ENCODE measurements at regions not wholly inside any gene's neighbourhood (a gene's known extent, or its start where the extent isn't known, plus 50 kb on each side); places are given as distances from the start of the nearest gene placed in this dataset.

GRCh38 chr2:76281156-76281841 lies 570.6 kb upstream of the GCFC2 start:
- Histone ChIP-seq H3K9me3 (no peaks in the 10 kb centered on the region), H3K4me1 (no peaks in the 10 kb centered on the region), H3K4me3 (ENCODE audit: low read depth, low read length) (no peak overlapping the region), H3K27me3 (no peaks in the 10 kb centered on the region), H3K36me3 (no peaks in the 10 kb centered on the region)
- TF ChIP-seq CTCF (IDR thresholded peaks at IDR 0.05; ENCODE audit: low read depth, low read length), result peak; percentile 29
- DNase-seq, result peak; percentile 31

- Histone ChIP-seq H3K27me3 (no peaks in the 10 kb centered on the region), H3K9me3 (no peaks in the 10 kb centered on the region), H3K36me3 (no peaks in the 10 kb centered on the region), H3K4me1 (no peaks in the 10 kb centered on the region), H3K4me3 (ENCODE audit: low read depth, low read length) (no peak overlapping the region)
- no peak for TF ChIP-seq CTCF (IDR thresholded peaks at IDR 0.05; ENCODE audit: low read depth, low read length)
- no peak for DNase-seq
Observed at GRCh38 chr2:76280686-76281085, 570.0 kb upstream of the GCFC2 start.

GRCh38 chr2:76279142-76279541 lies 568.4 kb upstream of the GCFC2 start:
- DNase-seq, result no peak
- H3K27me3 ChIP-seq, result no peaks in the 10 kb centered on the region
- no peaks in the 10 kb centered on the region for H3K4me1 ChIP-seq
- no peak for TF ChIP-seq CTCF (IDR thresholded peaks at IDR 0.05; ENCODE audit: low read depth, low read length)
- H3K9me3 ChIP-seq, result no peaks in the 10 kb centered on the region
- no peaks in the 10 kb centered on the region for H3K36me3 ChIP-seq
- H3K4me3 ChIP-seq (ENCODE audit: low read depth, low read length), result no peak overlapping the region

GRCh38 chr2:76275788-76276187 lies 565.1 kb upstream of the GCFC2 start:
- DNase-seq, result no peak
- TF ChIP-seq CTCF (IDR thresholded peaks at IDR 0.05; ENCODE audit: low read depth, low read length), result no peak
- Histone ChIP-seq H3K36me3 (no peaks in the 10 kb centered on the region), H3K9me3 (no peaks in the 10 kb centered on the region), H3K27me3 (no peaks in the 10 kb centered on the region), H3K4me1 (no peaks in the 10 kb centered on the region), H3K4me3 (ENCODE audit: low read depth, low read length) (no peak overlapping the region)

- Histone ChIP-seq H3K27me3 (no peaks in the 10 kb centered on the region), H3K4me1 (peaks cover 6% of the 10 kb centered on the region; the same call in 1 of the 2 replicates), H3K36me3 (no peaks in the 10 kb centered on the region), H3K9me3 (no peaks in the 10 kb centered on the region), H3K4me3 (ENCODE audit: low read depth, low read length) (no peak overlapping the region)
- TF ChIP-seq CTCF (IDR thresholded peaks at IDR 0.05; ENCODE audit: low read depth, low read length), result no peak
- DNase-seq, result no peak
Observed at GRCh38 chr2:76274676-76275075, 564.0 kb upstream of the GCFC2 start.

- no peak overlapping the region for H3K4me3 ChIP-seq (ENCODE audit: low read depth, low read length)
- no peak for TF ChIP-seq CTCF (IDR thresholded peaks at IDR 0.05; ENCODE audit: low read depth, low read length)
- DNase-seq, result no peak
- peaks cover 6% of the 10 kb centered on the region; the same call in 1 of the 2 replicates for H3K4me1 ChIP-seq
- no peaks in the 10 kb centered on the region for H3K27me3 ChIP-seq
- no peaks in the 10 kb centered on the region for H3K36me3 ChIP-seq
- no peaks in the 10 kb centered on the region for H3K9me3 ChIP-seq
Observed at GRCh38 chr2:76274160-76274559, 563.4 kb upstream of the GCFC2 start.

Data from BE2C (cell line).